AG09319 (cell line): ENCODE measurements at regions not wholly inside any gene's neighbourhood (a gene's known extent, or its start where the extent isn't known, plus 50 kb on each side); places are given as distances from the start of the nearest gene placed in this dataset.
A peak's percentile ranks its signal among the peaks of the same experiment; 100 is the strongest.

Source experiments
- DNase-seq: peaks from one replicate; pipeline ENCODE4 v3.0.0-alpha.2; 2010; ENCODE audit warnings: low read depth; ENCODE audit errors: extremely low read depth
- CTCF ChIP-seq: IDR thresholded peaks from 2 replicates; pipeline ENCODE4 v1.5.1; 2011; ENCODE audit warnings: low read depth, mild to moderate bottlenecking, inconsistent platforms, low read length, moderate library complexity

GRCh38 chr5:14019768-14020290 lies 75.3 kb upstream of the DNAH5 start:
- no peak for DNase-seq
- no peak for TF ChIP-seq CTCF

GRCh38 chr5:14017904-14018303 lies 73.4 kb upstream of the DNAH5 start:
- TF ChIP-seq CTCF = no peak
- DNase-seq = no peak

- TF ChIP-seq CTCF = no peak
- no peak for DNase-seq
Measured at GRCh38 chr5:14016549-14016948, 72.1 kb upstream of the DNAH5 start.

GRCh38 chr5:14011089-14012020 lies 66.9 kb upstream of the DNAH5 start:
- DNase-seq = peak; percentile 76
- no peak; the same call in 1 of the 2 replicates for TF ChIP-seq CTCF

- DNase-seq = no peak
- no peak for TF ChIP-seq CTCF
Measured at GRCh38 chr5:14009575-14009974, 65.1 kb upstream of the DNAH5 start.

- no peak for TF ChIP-seq CTCF
- DNase-seq = no peak
Measured at GRCh38 chr5:14008819-14009311, 64.4 kb upstream of the DNAH5 start.
